Neural cell (in vitro differentiated cells): ENCODE measurements at regions not wholly inside any gene's neighbourhood (a gene's known extent, or its start where the extent isn't known, plus 50 kb on each side); places are given as distances from the start of the nearest gene placed in this dataset.

ENCODE experiments used
- H2AFZ ChIP-seq: fragments of 200-600, 300-800 bp; sonication (generic), shearing (Covaris generic); 2 replicates; pipeline ENCODE4 v1.6.0; 2014; ENCODE audit warnings: low read depth, mild to moderate bottlenecking, antibody characterized with exemption, low read length, moderate library complexity
- H3F3A ChIP-seq: fragments of 200-600 bp; shearing (Covaris generic); 2 replicates; pipeline ENCODE4 v1.6.1; 2016; ENCODE audit warnings: mild to moderate bottlenecking, moderate library complexity, mixed read lengths, antibody characterized with exemption, low read length; ENCODE audit not compliant: insufficient read depth, poor library complexity, severe bottlenecking
- H3K27ac ChIP-seq: fragments of 200-600, 300-800 bp; sonication (generic), shearing (Covaris generic); 2 replicates; pipeline ENCODE4 v1.5.1; 2014; ENCODE audit warnings: mild to moderate bottlenecking, low read length, moderate library complexity
- H3K27me3 ChIP-seq: fragments of 300-800, 200-600 bp; sonication (generic), shearing (Covaris generic); 2 replicates; pipeline ENCODE4 v1.6.0; 2014; ENCODE audit warnings: mild to moderate bottlenecking, low read depth, low read length, moderate library complexity; ENCODE audit not compliant: insufficient read depth
- H3K36me3 ChIP-seq: fragments of 300-800, 200-600 bp; sonication (generic), shearing (Covaris generic); 2 replicates; pipeline ENCODE4 v1.5.1; 2014; ENCODE audit warnings: mild to moderate bottlenecking, antibody characterized with exemption, low read length, moderate library complexity; ENCODE audit not compliant: insufficient read depth
- H3K4me2 ChIP-seq: fragments of 300-800, 200-600 bp; sonication (generic), shearing (Covaris generic); 2 replicates; pipeline ENCODE4 v1.6.0; 2014; ENCODE audit warnings: mild to moderate bottlenecking, low read length
- H3K4me3 ChIP-seq: fragments of 300-800, 200-600 bp; sonication (generic), shearing (Covaris generic); 2 replicates; pipeline ENCODE4 v1.5.1; 2014; ENCODE audit warnings: mild to moderate bottlenecking, low read length, moderate library complexity
- H3K79me2 ChIP-seq: fragments of 200-600 bp; shearing (Covaris generic); replicated peaks from 2 replicates; pipeline ENCODE4 v1.6.0; 2014; ENCODE audit warnings: mild to moderate bottlenecking, low read length, moderate library complexity; ENCODE audit not compliant: insufficient read depth
- H3K9ac ChIP-seq: fragments of 300-800, 200-600 bp; sonication (generic), shearing (Covaris generic); 2 replicates; pipeline ENCODE4 v1.6.1; 2016; ENCODE audit warnings: mild to moderate bottlenecking, low read length, mixed read lengths
- H3K9me2 ChIP-seq: fragments of 200-600 bp; shearing (Covaris generic); 2 replicates; pipeline ENCODE4 v1.6.1; 2016; ENCODE audit warnings: mild to moderate bottlenecking, low read length, mixed read lengths; ENCODE audit not compliant: insufficient read depth
- H3K9me3 ChIP-seq: fragments of 200-600, 300-800 bp; sonication (generic), shearing (Covaris generic); 2 replicates; pipeline ENCODE4 v1.6.1; 2016; ENCODE audit warnings: mild to moderate bottlenecking, mixed run types, low read length, moderate library complexity, mixed read lengths
- H4K20me1 ChIP-seq: fragments of 200-600 bp; shearing (Covaris generic); 2 replicates; pipeline ENCODE4 v1.6.1; 2016; ENCODE audit warnings: mild to moderate bottlenecking, mixed run types; ENCODE audit not compliant: insufficient read depth
- EP300 ChIP-seq: fragments of 450-650 bp; conservative IDR thresholded peaks from 2 replicates; pipeline ENCODE4 v1.6.1; 2014; ENCODE audit warnings: antibody characterized with exemption, mild to moderate bottlenecking, moderate library complexity; ENCODE audit not compliant: poor library complexity, severe bottlenecking
- EZH2 ChIP-seq: fragments of 200-600, 300-800 bp; shearing (Covaris generic), sonication (generic); IDR thresholded peaks from 2 replicates; pipeline ENCODE4 v1.6.1; 2014; ENCODE audit warnings: antibody characterized with exemption, low read length, borderline replicate concordance, mild to moderate bottlenecking; ENCODE audit not compliant: insufficient read depth, poor library complexity, severe bottlenecking
- MXI1 ChIP-seq: fragments of 450-650 bp; conservative IDR thresholded peaks from 2 replicates; pipeline ENCODE4 v1.6.1; 2014; ENCODE audit warnings: antibody characterized with exemption, mild to moderate bottlenecking; ENCODE audit not compliant: poor library complexity, severe bottlenecking
- POLR2AphosphoS5 ChIP-seq: IDR thresholded peaks from 2 replicates; pipeline ENCODE4 v1.6.1; 2012
- RAD21 ChIP-seq: fragments of 450-650 bp; conservative IDR thresholded peaks from 2 replicates; pipeline ENCODE4 v1.6.1; 2014; ENCODE audit warnings: antibody characterized with exemption, mild to moderate bottlenecking, moderate library complexity
- SMC3 ChIP-seq: fragments of 450-650 bp; conservative IDR thresholded peaks from 2 replicates; pipeline ENCODE4 v1.6.1; 2014; ENCODE audit warnings: antibody characterized with exemption, mild to moderate bottlenecking, moderate library complexity; ENCODE audit not compliant: poor library complexity
- TAF1 ChIP-seq: IDR thresholded peaks from 2 replicates; pipeline ENCODE4 v1.6.1; 2012; ENCODE audit warnings: low read depth
- TF ChIP-seq, protein P1 (sequence below): IDR thresholded peaks from 2 replicates; pipeline ENCODE4 v1.6.1; 2012; ENCODE audit warnings: borderline replicate concordance
- TF ChIP-seq, protein P2 (sequence below): fragments of 450-650 bp; IDR thresholded peaks from 2 replicates; pipeline ENCODE4 v1.5.1; 2014; ENCODE audit warnings: antibody characterized with exemption, mild to moderate bottlenecking, moderate library complexity; ENCODE audit not compliant: poor library complexity, severe bottlenecking

DNA sequence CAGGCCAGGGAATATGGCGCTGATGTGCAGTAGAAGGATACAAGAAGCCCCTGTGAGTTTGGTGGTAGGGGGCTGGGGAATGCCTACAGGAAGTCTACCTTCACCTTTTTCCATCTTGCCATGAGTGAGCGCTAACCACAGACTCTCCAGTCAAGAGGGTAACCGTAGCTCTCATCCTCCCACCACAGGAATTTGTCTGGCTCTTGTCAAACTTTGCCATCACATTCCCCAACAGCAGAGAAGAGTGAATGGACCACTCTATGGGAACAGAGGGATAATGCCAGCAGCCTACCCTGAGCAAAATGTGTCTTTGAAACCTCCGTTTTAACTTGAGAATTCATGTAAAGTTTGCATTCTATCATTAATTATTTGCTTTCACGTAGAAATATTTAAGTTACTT lies 168.3 kb downstream of the NRP2 start:
- Histone ChIP-seq H3K9ac (no peak overlapping the region), H3K9me2 (no peaks in the 10 kb centered on the region), H3K79me2 (no peaks in the 10 kb centered on the region), H3K36me3 (no peaks in the 10 kb centered on the region), H3K27ac (no peak overlapping the region), H2AFZ (no peak overlapping the region), H4K20me1 (no peaks in the 10 kb centered on the region), H3K9me3 (no peaks in the 10 kb centered on the region), H3K4me3 (no peak overlapping the region), H3K4me2 (no peak overlapping the region), H3F3A (no peaks in the 10 kb centered on the region), H3K27me3 (no peaks in the 10 kb centered on the region)
- TF ChIP-seq SMC3 (no peak), EZH2 (no peak), MXI1 (no peak), POLR2AphosphoS5 (no peak), EP300 (no peak), TAF1 (no peak), RAD21 (no peak)
- TF ChIP-seq, protein P1, sequence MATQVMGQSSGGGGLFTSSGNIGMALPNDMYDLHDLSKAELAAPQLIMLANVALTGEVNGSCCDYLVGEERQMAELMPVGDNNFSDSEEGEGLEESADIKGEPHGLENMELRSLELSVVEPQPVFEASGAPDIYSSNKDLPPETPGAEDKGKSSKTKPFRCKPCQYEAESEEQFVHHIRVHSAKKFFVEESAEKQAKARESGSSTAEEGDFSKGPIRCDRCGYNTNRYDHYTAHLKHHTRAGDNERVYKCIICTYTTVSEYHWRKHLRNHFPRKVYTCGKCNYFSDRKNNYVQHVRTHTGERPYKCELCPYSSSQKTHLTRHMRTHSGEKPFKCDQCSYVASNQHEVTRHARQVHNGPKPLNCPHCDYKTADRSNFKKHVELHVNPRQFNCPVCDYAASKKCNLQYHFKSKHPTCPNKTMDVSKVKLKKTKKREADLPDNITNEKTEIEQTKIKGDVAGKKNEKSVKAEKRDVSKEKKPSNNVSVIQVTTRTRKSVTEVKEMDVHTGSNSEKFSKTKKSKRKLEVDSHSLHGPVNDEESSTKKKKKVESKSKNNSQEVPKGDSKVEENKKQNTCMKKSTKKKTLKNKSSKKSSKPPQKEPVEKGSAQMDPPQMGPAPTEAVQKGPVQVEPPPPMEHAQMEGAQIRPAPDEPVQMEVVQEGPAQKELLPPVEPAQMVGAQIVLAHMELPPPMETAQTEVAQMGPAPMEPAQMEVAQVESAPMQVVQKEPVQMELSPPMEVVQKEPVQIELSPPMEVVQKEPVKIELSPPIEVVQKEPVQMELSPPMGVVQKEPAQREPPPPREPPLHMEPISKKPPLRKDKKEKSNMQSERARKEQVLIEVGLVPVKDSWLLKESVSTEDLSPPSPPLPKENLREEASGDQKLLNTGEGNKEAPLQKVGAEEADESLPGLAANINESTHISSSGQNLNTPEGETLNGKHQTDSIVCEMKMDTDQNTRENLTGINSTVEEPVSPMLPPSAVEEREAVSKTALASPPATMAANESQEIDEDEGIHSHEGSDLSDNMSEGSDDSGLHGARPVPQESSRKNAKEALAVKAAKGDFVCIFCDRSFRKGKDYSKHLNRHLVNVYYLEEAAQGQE: no peak
- TF ChIP-seq, protein P2, sequence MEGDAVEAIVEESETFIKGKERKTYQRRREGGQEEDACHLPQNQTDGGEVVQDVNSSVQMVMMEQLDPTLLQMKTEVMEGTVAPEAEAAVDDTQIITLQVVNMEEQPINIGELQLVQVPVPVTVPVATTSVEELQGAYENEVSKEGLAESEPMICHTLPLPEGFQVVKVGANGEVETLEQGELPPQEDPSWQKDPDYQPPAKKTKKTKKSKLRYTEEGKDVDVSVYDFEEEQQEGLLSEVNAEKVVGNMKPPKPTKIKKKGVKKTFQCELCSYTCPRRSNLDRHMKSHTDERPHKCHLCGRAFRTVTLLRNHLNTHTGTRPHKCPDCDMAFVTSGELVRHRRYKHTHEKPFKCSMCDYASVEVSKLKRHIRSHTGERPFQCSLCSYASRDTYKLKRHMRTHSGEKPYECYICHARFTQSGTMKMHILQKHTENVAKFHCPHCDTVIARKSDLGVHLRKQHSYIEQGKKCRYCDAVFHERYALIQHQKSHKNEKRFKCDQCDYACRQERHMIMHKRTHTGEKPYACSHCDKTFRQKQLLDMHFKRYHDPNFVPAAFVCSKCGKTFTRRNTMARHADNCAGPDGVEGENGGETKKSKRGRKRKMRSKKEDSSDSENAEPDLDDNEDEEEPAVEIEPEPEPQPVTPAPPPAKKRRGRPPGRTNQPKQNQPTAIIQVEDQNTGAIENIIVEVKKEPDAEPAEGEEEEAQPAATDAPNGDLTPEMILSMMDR: no peak

DNA sequence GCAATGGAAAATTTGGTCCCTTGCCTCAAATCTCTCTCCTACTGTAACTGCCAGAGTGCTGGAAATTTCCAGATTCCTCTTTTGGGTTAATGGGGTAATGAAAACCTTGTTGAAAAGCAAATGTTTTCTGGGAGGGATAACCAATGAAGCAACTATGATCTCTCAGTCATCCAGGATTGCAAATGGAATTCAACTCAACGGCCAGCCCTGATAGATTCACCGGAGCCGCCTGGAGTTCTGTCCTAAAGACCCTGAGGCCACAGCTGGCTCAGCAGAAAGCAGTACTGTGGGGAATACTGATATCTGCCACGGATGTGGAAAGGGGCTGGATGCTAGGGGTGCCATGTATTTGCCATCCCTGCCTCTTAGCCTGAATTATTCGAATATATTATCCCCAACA lies 167.8 kb downstream of the NRP2 start:
- Histone ChIP-seq H3K27me3 (no peaks in the 10 kb centered on the region), H3K4me2 (no peak overlapping the region), H3K27ac (no peak overlapping the region), H3K4me3 (no peak overlapping the region), H3K9me3 (no peaks in the 10 kb centered on the region), H4K20me1 (no peaks in the 10 kb centered on the region), H3K9ac (no peak overlapping the region), H3K9me2 (no peaks in the 10 kb centered on the region), H3K36me3 (no peaks in the 10 kb centered on the region), H3K79me2 (no peaks in the 10 kb centered on the region), H3F3A (no peaks in the 10 kb centered on the region), H2AFZ (no peak overlapping the region)
- TF ChIP-seq RAD21: no peak
- no peak for TF ChIP-seq POLR2AphosphoS5
- no peak for TF ChIP-seq SMC3
- TF ChIP-seq, protein P1: no peak
